Endothelial cell of umbilical vein (primary cell): ENCODE measurements at regions not wholly inside any gene's neighbourhood (a gene's known extent, or its start where the extent isn't known, plus 50 kb on each side); places are given as distances from the start of the nearest gene placed in this dataset.

Experiments
- BruUV-seq: library from RNA; stranded (reverse); fragments of 400-500 nt; replicated peaks from 2 replicates; lab custom pipeline; 2021; lab: Mats Ljungman, UMichigan
- CTCF ChIA-PET: fragments of 300-600, 350-600 bp; sonication (Branson Sonifier 250); formaldehyde crosslinking; loops from one replicate; lab custom pipeline; 2021; ENCODE audit warnings: antibody characterized with exemption, inconsistent platforms; lab: Charles Lee
- POLR2A ChIA-PET: fragments of 300-600, 350-600 bp; sonication (Branson Sonifier 250); formaldehyde crosslinking; loops from one replicate; lab custom pipeline; 2021; ENCODE audit warnings: antibody characterized with exemption, inconsistent platforms; lab: Charles Lee
- DNase-seq: peaks from one replicate; pipeline ENCODE4 v3.0.0-alpha.2; 2011; ENCODE audit warnings: low read depth, low spot score
- FAIRE-seq: peaks from 2 replicates; lab custom pipeline; 2011; peaks lifted over from hg19 to GRCh38; lab: Jason Lieb, UNC
- H2AFZ ChIP-seq: 2 replicates; pipeline ENCODE4 v1.6.0; 2012; ENCODE audit warnings: low read depth, low read length, control low read depth, inconsistent platforms
- H3K27ac ChIP-seq: 2 replicates; pipeline ENCODE4 v1.5.1; 2011; ENCODE audit warnings: low read depth, mild to moderate bottlenecking, control low read depth, low read length, moderate library complexity; ENCODE audit not compliant: insufficient read depth
- H3K27me3 ChIP-seq, 2 experiments: 2 replicates each; pipeline versions ENCODE4 v1.6.0 to v1.6.1; 2011; ENCODE audit warnings: low read length in 2 of 2, mixed read lengths in 1 of 2; ENCODE audit not compliant: control insufficient read depth in 2 of 2, insufficient read depth in 2 of 2
- H3K36me3 ChIP-seq, 2 experiments: 2 replicates in 1 of 2; 3 replicates in 1 of 2; pipeline ENCODE4 v1.5.1; 2011; ENCODE audit warnings: low read length in 2 of 2, mild to moderate bottlenecking in 1 of 2, moderate library complexity in 1 of 2; ENCODE audit not compliant: control insufficient read depth in 2 of 2, insufficient read depth in 2 of 2; ENCODE audit errors: extremely low read depth in 1 of 2
- H3K4me1 ChIP-seq: 3 replicates; pipeline ENCODE4 v1.5.1; 2011; ENCODE audit warnings: mild to moderate bottlenecking, low read length; ENCODE audit not compliant: control insufficient read depth, insufficient read depth; ENCODE audit errors: extremely low read depth
- H3K4me2 ChIP-seq: 2 replicates; pipeline ENCODE4 v1.6.1; 2011; ENCODE audit warnings: low read length, control low read depth, mixed read lengths; ENCODE audit not compliant: insufficient read depth
- H3K4me3 ChIP-seq, 3 experiments: fragments of 200-600 bp in 1 of 3; sonication (generic), shearing (Covaris generic) in 1 of 3; replicated peaks in 1 of 3; 2 replicates each; pipeline ENCODE4 v1.5.1; 2011 to 2016; ENCODE audit warnings: control low read depth in 3 of 3, low read length in 3 of 3, mild to moderate bottlenecking in 2 of 3, inconsistent platforms in 1 of 3, low read depth in 1 of 3, moderate library complexity in 1 of 3; ENCODE audit not compliant: insufficient read depth in 1 of 3
- H3K79me2 ChIP-seq: 2 replicates; pipeline ENCODE4 v1.6.0; 2012; ENCODE audit warnings: low read length, inconsistent platforms; ENCODE audit not compliant: control insufficient read depth, insufficient read depth
- H3K9ac ChIP-seq: replicated peaks from 2 replicates; pipeline ENCODE3; 2011; ENCODE audit warnings: low read length, control low read depth; ENCODE audit not compliant: insufficient read depth; ENCODE audit errors: extremely low read depth
- H3K9me1 ChIP-seq: replicated peaks from 3 replicates; pipeline ENCODE4 v1.6.0; 2011; ENCODE audit warnings: mild to moderate bottlenecking, low read length; ENCODE audit not compliant: control insufficient read depth, insufficient read depth; ENCODE audit errors: extremely low read depth
- H3K9me3 ChIP-seq: replicated peaks from 2 replicates; pipeline ENCODE4 v1.5.1; 2012; ENCODE audit warnings: low read length, inconsistent platforms; ENCODE audit not compliant: control insufficient read depth, insufficient read depth
- H4K20me1 ChIP-seq: replicated peaks from 2 replicates; pipeline ENCODE3; 2011; ENCODE audit warnings: mild to moderate bottlenecking, low read length; ENCODE audit not compliant: control insufficient read depth, insufficient read depth; ENCODE audit errors: extremely low read depth
- EZH2 ChIP-seq: IDR thresholded peaks from 2 replicates; pipeline ENCODE4 v1.6.1; 2012; ENCODE audit warnings: borderline replicate concordance, low read depth, mild to moderate bottlenecking, moderate library complexity, low read length, inconsistent platforms; ENCODE audit not compliant: severe bottlenecking
- FOS ChIP-seq: IDR thresholded peaks from 2 replicates; pipeline ENCODE4 v1.6.1; 2011; ENCODE audit warnings: mild to moderate bottlenecking, low read length, moderate library complexity, borderline replicate concordance; ENCODE audit not compliant: insufficient read depth
- GATA2 ChIP-seq: IDR thresholded peaks from 2 replicates; pipeline ENCODE4 v1.7.0; 2011; ENCODE audit warnings: low read depth, mild to moderate bottlenecking, moderate library complexity, mixed read lengths, low read length; ENCODE audit not compliant: insufficient read length, insufficient read depth
- JUN ChIP-seq: IDR thresholded peaks from 2 replicates; pipeline ENCODE4 v1.6.1; 2011; ENCODE audit warnings: borderline replicate concordance, low read depth; ENCODE audit not compliant: insufficient read length, insufficient read depth
- MAX ChIP-seq: IDR thresholded peaks from 2 replicates; pipeline ENCODE4 v1.6.1; 2011; ENCODE audit not compliant: insufficient read depth, insufficient read length
- MYC ChIP-seq: IDR thresholded peaks from one replicate; pipeline ENCODE4 v1.6.1; 2011; ENCODE audit warnings: mild to moderate bottlenecking, low read depth, low read length
- POLR2A ChIP-seq: IDR thresholded peaks from 2 replicates; pipeline ENCODE4 v1.6.1; 2012; ENCODE audit warnings: low read depth, mild to moderate bottlenecking, control low read depth, low read length
- POLR2AphosphoS5 ChIP-seq: IDR thresholded peaks from 2 replicates; pipeline ENCODE4 v1.6.1; 2012; ENCODE audit warnings: low read depth, mild to moderate bottlenecking, control low read depth, low read length, moderate library complexity; ENCODE audit not compliant: insufficient read depth
- dilution Hi-C: fragments of 300-500 bp; cut with MboI; formaldehyde crosslinking; loops from one replicate; pipeline ENCODE4 v1.15.0; 2019; ENCODE audit warnings: low sequenced_read_pairs; ENCODE audit not compliant: extremely low pct_ligation_motif_present
- intact Hi-C: fragments of 100-400 bp; cut with micrococcal nuclease; formaldehyde crosslinking; loops from one replicate; pipeline ENCODE4 v1.10.0; 2022
- TF ChIP-seq, protein P1 (sequence below), 2 donors: IDR thresholded peaks; 1 replicate in 1 of 2; 2 replicates in 1 of 2; pipeline ENCODE4 v1.5.1; 2011; ENCODE audit warnings: low read length in 2 of 2, mild to moderate bottlenecking in 2 of 2, moderate library complexity in 2 of 2, control low read depth in 1 of 2, inconsistent platforms in 1 of 2, low read depth in 1 of 2; ENCODE audit not compliant: insufficient read depth in 1 of 2; ENCODE audit errors: extremely low read depth in 1 of 2

GRCh38 chr4:62849696-62850095 lies 1559.6 kb downstream of the TECRL start:
- Histone ChIP-seq H3K4me3 (no peak overlapping the region), H3K4me2 (no peak overlapping the region), H3K9ac (no peak overlapping the region), H3K9me3 (peaks cover 3% of the 10 kb centered on the region), H2AFZ (no peak overlapping the region), H3K36me3 (no peaks in the 10 kb centered on the region), H3K27ac (no peak overlapping the region), H3K27me3 (no peaks in the 10 kb centered on the region), H3K4me1 (no peaks in the 10 kb centered on the region), H3K9me1 (no peaks in the 10 kb centered on the region), H3K79me2 (no peaks in the 10 kb centered on the region), H4K20me1 (no peaks in the 10 kb centered on the region)
- intact Hi-C loops: no loop called here
- ChIA-PET POLR2A (no interaction called here), CTCF (no interaction called here)
- TF ChIP-seq, protein P1, sequence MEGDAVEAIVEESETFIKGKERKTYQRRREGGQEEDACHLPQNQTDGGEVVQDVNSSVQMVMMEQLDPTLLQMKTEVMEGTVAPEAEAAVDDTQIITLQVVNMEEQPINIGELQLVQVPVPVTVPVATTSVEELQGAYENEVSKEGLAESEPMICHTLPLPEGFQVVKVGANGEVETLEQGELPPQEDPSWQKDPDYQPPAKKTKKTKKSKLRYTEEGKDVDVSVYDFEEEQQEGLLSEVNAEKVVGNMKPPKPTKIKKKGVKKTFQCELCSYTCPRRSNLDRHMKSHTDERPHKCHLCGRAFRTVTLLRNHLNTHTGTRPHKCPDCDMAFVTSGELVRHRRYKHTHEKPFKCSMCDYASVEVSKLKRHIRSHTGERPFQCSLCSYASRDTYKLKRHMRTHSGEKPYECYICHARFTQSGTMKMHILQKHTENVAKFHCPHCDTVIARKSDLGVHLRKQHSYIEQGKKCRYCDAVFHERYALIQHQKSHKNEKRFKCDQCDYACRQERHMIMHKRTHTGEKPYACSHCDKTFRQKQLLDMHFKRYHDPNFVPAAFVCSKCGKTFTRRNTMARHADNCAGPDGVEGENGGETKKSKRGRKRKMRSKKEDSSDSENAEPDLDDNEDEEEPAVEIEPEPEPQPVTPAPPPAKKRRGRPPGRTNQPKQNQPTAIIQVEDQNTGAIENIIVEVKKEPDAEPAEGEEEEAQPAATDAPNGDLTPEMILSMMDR (IDR thresholded peaks at IDR 0.05; ENCODE audit: extremely low read depth in 1 of 2, insufficient read depth in 1 of 2, low read depth in 1 of 2, low read length in 2 of 2): no peak
- TF ChIP-seq FOS (no peak), POLR2AphosphoS5 (no peak), GATA2 (no peak), MYC (no peak), JUN (no peak), POLR2A (no peak), EZH2 (no peak), MAX (no peak)
- DNase-seq: no peak
- BruUV-seq: no TSS peak
- dilution Hi-C loops: no loop called here
- no peak for FAIRE-seq
